Endothelial cell of umbilical vein (primary cell): ENCODE measurements at regions not wholly inside any gene's neighbourhood (a gene's known extent, or its start where the extent isn't known, plus 50 kb on each side); places are given as distances from the start of the nearest gene placed in this dataset.

Source experiments
- BruUV-seq: library from RNA; stranded (reverse); fragments of 400-500 nt; replicated peaks from 2 replicates; lab custom pipeline; 2021; lab: Mats Ljungman, UMichigan
- CTCF ChIA-PET: fragments of 300-600, 350-600 bp; sonication (Branson Sonifier 250); formaldehyde crosslinking; loops from one replicate; lab custom pipeline; 2021; ENCODE audit warnings: antibody characterized with exemption, inconsistent platforms; lab: Charles Lee
- POLR2A ChIA-PET: fragments of 300-600, 350-600 bp; sonication (Branson Sonifier 250); formaldehyde crosslinking; loops from one replicate; lab custom pipeline; 2021; ENCODE audit warnings: antibody characterized with exemption, inconsistent platforms; lab: Charles Lee
- DNase-seq: peaks from one replicate; pipeline ENCODE4 v3.0.0-alpha.2; 2011; ENCODE audit warnings: low read depth, low spot score
- FAIRE-seq: peaks from 2 replicates; lab custom pipeline; 2011; peaks lifted over from hg19 to GRCh38; lab: Jason Lieb, UNC
- H2AFZ ChIP-seq: 2 replicates; pipeline ENCODE4 v1.6.0; 2012; ENCODE audit warnings: low read depth, low read length, control low read depth, inconsistent platforms
- H3K27ac ChIP-seq: 2 replicates; pipeline ENCODE4 v1.5.1; 2011; ENCODE audit warnings: low read depth, mild to moderate bottlenecking, control low read depth, low read length, moderate library complexity; ENCODE audit not compliant: insufficient read depth
- H3K27me3 ChIP-seq, 2 experiments: 2 replicates each; pipeline versions ENCODE4 v1.6.0 to v1.6.1; 2011; ENCODE audit warnings: low read length in 2 of 2, mixed read lengths in 1 of 2; ENCODE audit not compliant: control insufficient read depth in 2 of 2, insufficient read depth in 2 of 2
- H3K36me3 ChIP-seq, 2 experiments: 2 replicates in 1 of 2; 3 replicates in 1 of 2; pipeline ENCODE4 v1.5.1; 2011; ENCODE audit warnings: low read length in 2 of 2, mild to moderate bottlenecking in 1 of 2, moderate library complexity in 1 of 2; ENCODE audit not compliant: control insufficient read depth in 2 of 2, insufficient read depth in 2 of 2; ENCODE audit errors: extremely low read depth in 1 of 2
- H3K4me1 ChIP-seq: 3 replicates; pipeline ENCODE4 v1.5.1; 2011; ENCODE audit warnings: mild to moderate bottlenecking, low read length; ENCODE audit not compliant: control insufficient read depth, insufficient read depth; ENCODE audit errors: extremely low read depth
- H3K4me2 ChIP-seq: 2 replicates; pipeline ENCODE4 v1.6.1; 2011; ENCODE audit warnings: low read length, control low read depth, mixed read lengths; ENCODE audit not compliant: insufficient read depth
- H3K4me3 ChIP-seq, 3 experiments: fragments of 200-600 bp in 1 of 3; sonication (generic), shearing (Covaris generic) in 1 of 3; replicated peaks in 1 of 3; 2 replicates each; pipeline ENCODE4 v1.5.1; 2011 to 2016; ENCODE audit warnings: control low read depth in 3 of 3, low read length in 3 of 3, mild to moderate bottlenecking in 2 of 3, inconsistent platforms in 1 of 3, low read depth in 1 of 3, moderate library complexity in 1 of 3; ENCODE audit not compliant: insufficient read depth in 1 of 3
- H3K79me2 ChIP-seq: 2 replicates; pipeline ENCODE4 v1.6.0; 2012; ENCODE audit warnings: low read length, inconsistent platforms; ENCODE audit not compliant: control insufficient read depth, insufficient read depth
- H3K9ac ChIP-seq: replicated peaks from 2 replicates; pipeline ENCODE3; 2011; ENCODE audit warnings: low read length, control low read depth; ENCODE audit not compliant: insufficient read depth; ENCODE audit errors: extremely low read depth
- H3K9me1 ChIP-seq: replicated peaks from 3 replicates; pipeline ENCODE4 v1.6.0; 2011; ENCODE audit warnings: mild to moderate bottlenecking, low read length; ENCODE audit not compliant: control insufficient read depth, insufficient read depth; ENCODE audit errors: extremely low read depth
- H3K9me3 ChIP-seq: replicated peaks from 2 replicates; pipeline ENCODE4 v1.5.1; 2012; ENCODE audit warnings: low read length, inconsistent platforms; ENCODE audit not compliant: control insufficient read depth, insufficient read depth
- H4K20me1 ChIP-seq: replicated peaks from 2 replicates; pipeline ENCODE3; 2011; ENCODE audit warnings: mild to moderate bottlenecking, low read length; ENCODE audit not compliant: control insufficient read depth, insufficient read depth; ENCODE audit errors: extremely low read depth
- CTCF ChIP-seq, 2 donors: IDR thresholded peaks; 1 replicate in 1 of 2; 2 replicates in 1 of 2; pipeline ENCODE4 v1.5.1; 2011; ENCODE audit warnings: low read length in 2 of 2, mild to moderate bottlenecking in 2 of 2, moderate library complexity in 2 of 2, control low read depth in 1 of 2, inconsistent platforms in 1 of 2, low read depth in 1 of 2; ENCODE audit not compliant: insufficient read depth in 1 of 2; ENCODE audit errors: extremely low read depth in 1 of 2
- EZH2 ChIP-seq: IDR thresholded peaks from 2 replicates; pipeline ENCODE4 v1.6.1; 2012; ENCODE audit warnings: borderline replicate concordance, low read depth, mild to moderate bottlenecking, moderate library complexity, low read length, inconsistent platforms; ENCODE audit not compliant: severe bottlenecking
- FOS ChIP-seq: IDR thresholded peaks from 2 replicates; pipeline ENCODE4 v1.6.1; 2011; ENCODE audit warnings: mild to moderate bottlenecking, low read length, moderate library complexity, borderline replicate concordance; ENCODE audit not compliant: insufficient read depth
- GATA2 ChIP-seq: IDR thresholded peaks from 2 replicates; pipeline ENCODE4 v1.7.0; 2011; ENCODE audit warnings: low read depth, mild to moderate bottlenecking, moderate library complexity, mixed read lengths, low read length; ENCODE audit not compliant: insufficient read length, insufficient read depth
- JUN ChIP-seq: IDR thresholded peaks from 2 replicates; pipeline ENCODE4 v1.6.1; 2011; ENCODE audit warnings: borderline replicate concordance, low read depth; ENCODE audit not compliant: insufficient read length, insufficient read depth
- MAX ChIP-seq: IDR thresholded peaks from 2 replicates; pipeline ENCODE4 v1.6.1; 2011; ENCODE audit not compliant: insufficient read depth, insufficient read length
- MYC ChIP-seq: IDR thresholded peaks from one replicate; pipeline ENCODE4 v1.6.1; 2011; ENCODE audit warnings: mild to moderate bottlenecking, low read depth, low read length
- POLR2A ChIP-seq: IDR thresholded peaks from 2 replicates; pipeline ENCODE4 v1.6.1; 2012; ENCODE audit warnings: low read depth, mild to moderate bottlenecking, control low read depth, low read length
- POLR2AphosphoS5 ChIP-seq: IDR thresholded peaks from 2 replicates; pipeline ENCODE4 v1.6.1; 2012; ENCODE audit warnings: low read depth, mild to moderate bottlenecking, control low read depth, low read length, moderate library complexity; ENCODE audit not compliant: insufficient read depth
- dilution Hi-C: fragments of 300-500 bp; cut with MboI; formaldehyde crosslinking; loops from one replicate; pipeline ENCODE4 v1.15.0; 2019; ENCODE audit warnings: low sequenced_read_pairs; ENCODE audit not compliant: extremely low pct_ligation_motif_present
- intact Hi-C: fragments of 100-400 bp; cut with micrococcal nuclease; formaldehyde crosslinking; loops from one replicate; pipeline ENCODE4 v1.10.0; 2022

GRCh38 chr20:43304598-43304997, 114.9 kb upstream of the PTPRT start:
- H4K20me1 ChIP-seq, result no peaks in the 10 kb centered on the region
- intact Hi-C loops, result no loop called here
- peaks cover 10% of the 10 kb centered on the region for H3K9me3 ChIP-seq
- TF ChIP-seq MYC (no peak), MAX (no peak), POLR2AphosphoS5 (no peak), JUN (no peak), FOS (no peak), POLR2A (no peak), EZH2 (no peak), CTCF (IDR thresholded peaks at IDR 0.05; ENCODE audit: extremely low read depth in 1 of 2, insufficient read depth in 1 of 2, low read depth in 1 of 2, low read length in 2 of 2) (no peak), GATA2 (no peak)
- BruUV-seq, result no TSS peak
- H3K9me1 ChIP-seq, result no peaks in the 10 kb centered on the region
- no peak overlapping the region for H3K4me3 ChIP-seq
- FAIRE-seq (no peak), DNase-seq (no peak)
- H2AFZ ChIP-seq, result no peak overlapping the region
- no peaks in the 10 kb centered on the region for H3K27me3 ChIP-seq
- POLR2A ChIA-PET, result no interaction called here
- no peaks in the 10 kb centered on the region for H3K79me2 ChIP-seq
- dilution Hi-C loops, result no loop called here
- no peak overlapping the region for H3K27ac ChIP-seq
- CTCF ChIA-PET, result interaction anchor here (0.7 kb wide), 1 partner anchor 518 kb away, joined by 3 read pairs; no protein-coding TSS in a partner anchor
- H3K9ac ChIP-seq, result no peak overlapping the region
- no peaks in the 10 kb centered on the region for H3K36me3 ChIP-seq
- no peak overlapping the region for H3K4me2 ChIP-seq
- no peaks in the 10 kb centered on the region for H3K4me1 ChIP-seq
